Psoas muscle (tissue), 7 donors: ENCODE measurements at regions not wholly inside any gene's neighbourhood (a gene's known extent, or its start where the extent isn't known, plus 50 kb on each side); places are given as distances from the start of the nearest gene placed in this dataset.

ENCODE experiments used
- ATAC-seq, 4 donors: fragments of 200-7000 bp; cut with Tn5 transposase; one replicate each; pipeline ENCODE4 v1.9.1; 2020; ENCODE audit warnings: moderate library complexity in 3 of 4, mild to moderate bottlenecking in 2 of 4
- DNase-seq, 2 donors: peaks; one replicate each; pipeline ENCODE4 v3.0.0-alpha.2; 2020
- H3K27ac ChIP-seq: fragments of 200-600 bp; one replicate; pipeline ENCODE4 v1.8.0; 2022
- H3K27me3 ChIP-seq, 3 donors: fragments of 200-600 bp in 1 of 3; one replicate each; pipeline versions ENCODE4 v1.6.1 to v1.8.0; 2013 to 2022; ENCODE audit warnings: low read length in 2 of 3, mild to moderate bottlenecking in 2 of 3, moderate library complexity in 1 of 3; ENCODE audit not compliant: insufficient read depth in 3 of 3
- H3K36me3 ChIP-seq, 2 donors: fragments of 200-600 bp in 1 of 2; one replicate each; pipeline versions ENCODE4 v1.6.1 to v1.8.0; 2013 to 2022; ENCODE audit warnings: low read depth in 1 of 2, mild to moderate bottlenecking in 1 of 2, moderate library complexity in 1 of 2; ENCODE audit not compliant: insufficient read depth in 1 of 2
- H3K4me1 ChIP-seq: fragments of 200-600 bp; one replicate; pipeline ENCODE4 v1.8.0; 2022
- H3K4me3 ChIP-seq: fragments of 200-600 bp; one replicate; pipeline ENCODE4 v1.8.0; 2022; ENCODE audit warnings: mild to moderate bottlenecking
- H3K9me3 ChIP-seq: fragments of 200-600 bp; one replicate; pipeline ENCODE4 v1.8.0; 2022
- CTCF ChIP-seq: fragments of 200-600 bp; IDR thresholded peaks from one replicate; pipeline ENCODE4 v1.8.0; 2022; ENCODE audit warnings: antibody characterized with exemption
- WGBS, 3 donors: extraction: QIAGEN DNeasy Blood & Tissue Kit; methylation state at CpG; one replicate each; pipeline versions ENCODE4 v1.1.6 to v1.1.7; 2013; 5-methylcytosine and 5-hydroxymethylcytosine counted together
- intact Hi-C, 2 donors: fragments of 100-400 bp; cut with DNase I; formaldehyde crosslinking; loops; one replicate each; pipeline versions ENCODE4 v1.11.0 to v1.14.2; 2022
- donor health status: healthy with polysubstance abuse.
- donor health status: DM: no; HTN: no; CAD: no; lungs with moderate emphysema.
- donor health status: Bipolar disorder and iron deficiency.
- donor health status: healthy.
- donor health status: DM: yes; HTN: yes; CAD: no.
- donor health status: DM: no; HTN: no; CAD: no.
- donor health status: DM: yes; HTN: yes; CAD: no.

- no peak for TF ChIP-seq CTCF
- 44 to 58% (median 52%) methylated on average over 14 to 15 of the region's 15 CpGs for WGBS, 3 donors
- DNase-seq (no peak), ATAC-seq (no peak)
- Histone ChIP-seq H3K27me3 (peaks cover 0 to 14% (median 0%) of the 10 kb centered on the region in 3 donors), H3K27ac (no peak overlapping the region), H3K36me3 (no peaks in the 10 kb centered on the region), H3K4me3 (no peak overlapping the region), H3K9me3 (no peaks in the 10 kb centered on the region), H3K4me1 (no peaks in the 10 kb centered on the region)
- intact Hi-C loops: no loop called here
Measured at GRCh38 chr11:44398266-44399030, 88.5 kb upstream of the ALX4 start.

GRCh38 chr11:44399968-44400367, 90.0 kb upstream of the ALX4 start:
- no peaks in the 10 kb centered on the region for H3K36me3 ChIP-seq
- no peak overlapping the region for H3K27ac ChIP-seq
- H3K9me3 ChIP-seq: no peaks in the 10 kb centered on the region
- H3K4me1 ChIP-seq: no peaks in the 10 kb centered on the region
- H3K27me3 ChIP-seq: peaks cover 0 to 14% (median 0%) of the 10 kb centered on the region in 3 donors
- ATAC-seq (no peak), DNase-seq (no peak)
- no peak for TF ChIP-seq CTCF
- intact Hi-C loops: no loop called here
- 40 to 43% (median 41%) methylated on average over 2 of the region's 2 CpGs for WGBS, 3 donors
- H3K4me3 ChIP-seq: no peak overlapping the region

GRCh38 chr11:44400431-44400830, 90.5 kb upstream of the ALX4 start:
- intact Hi-C loops: no loop called here
- H3K36me3 ChIP-seq: no peaks in the 10 kb centered on the region
- ATAC-seq (no peak), DNase-seq (no peak)
- no peak for TF ChIP-seq CTCF
- H3K27me3 ChIP-seq: peaks cover 0 to 16% (median 0%) of the 10 kb centered on the region in 3 donors
- no peak overlapping the region for H3K27ac ChIP-seq
- WGBS, 3 donors: 85 to 89% (median 88%) methylated on average over 5 of the region's 5 CpGs
- no peaks in the 10 kb centered on the region for H3K4me1 ChIP-seq
- no peak overlapping the region for H3K4me3 ChIP-seq
- no peaks in the 10 kb centered on the region for H3K9me3 ChIP-seq

- no peak for TF ChIP-seq CTCF
- Histone ChIP-seq H3K9me3 (no peaks in the 10 kb centered on the region), H3K36me3 (no peaks in the 10 kb centered on the region), H3K27me3 (peaks cover 0 to 25% (median 0%) of the 10 kb centered on the region in 3 donors), H3K27ac (no peak overlapping the region), H3K4me1 (no peaks in the 10 kb centered on the region), H3K4me3 (no peak overlapping the region)
- DNase-seq: no peak
- no peak for ATAC-seq
- intact Hi-C loops: no loop called here
- WGBS, 3 donors: 66 to 79% (median 67%) methylated on average over 12 of the region's 12 CpGs
Measured at GRCh38 chr11:44402466-44403075, 92.6 kb upstream of the ALX4 start.
